ENCODE measurements at regions not wholly inside any gene's neighbourhood (a gene's known extent, or its start where the extent isn't known, plus 50 kb on each side); places are given as distances from the start of the nearest gene placed in this dataset.

GRCh38 chr10:131735577-131735976 lies 165.2 kb upstream of the PPP2R2D start:
- Histone ChIP-seq H2BK120ac (ENCODE audit: low read depth, low read length, poor library complexity, severe bottlenecking) (no peak overlapping the region), H2BK15ac (ENCODE audit: low read depth, low read length) (no peak overlapping the region), H3K27me3 (ENCODE audit: insufficient read depth, low read length) (no peaks in the 10 kb centered on the region), H3K4ac (ENCODE audit: low read depth, low read length) (no peak overlapping the region), H2AFZ (ENCODE audit: low read length) (no peak overlapping the region), H3K4me2 (ENCODE audit: insufficient read depth, insufficient read length, low read length) (no peak overlapping the region), H3K9me3 (ENCODE audit: control insufficient read depth, low read depth, low read length) (peaks cover 5% of the 10 kb centered on the region), H2BK20ac (ENCODE audit: low read depth, low read length, poor library complexity, severe bottlenecking) (no peak overlapping the region), H4K5ac (ENCODE audit: insufficient read length, low read depth, low read length) (no peak overlapping the region), H3K4me1 (ENCODE audit: insufficient read depth, low read length) (no peaks in the 10 kb centered on the region), H3K23me2 (ENCODE audit: insufficient read length, low read depth, low read length, poor library complexity, severe bottlenecking) (no peaks in the 10 kb centered on the region), H3K56ac (ENCODE audit: insufficient read length, low read depth, low read length) (no peak overlapping the region), H3K9ac (ENCODE audit: extremely low read depth, insufficient read length, low read length) (no peak overlapping the region), H3K23ac (ENCODE audit: insufficient read length, low read depth, low read length) (no peak overlapping the region), H3K27ac (ENCODE audit: insufficient read length, low read depth, low read length) (no peak overlapping the region), H2BK12ac (ENCODE audit: insufficient read length, low read depth, low read length) (no peak overlapping the region), H3K14ac (ENCODE audit: insufficient read depth, low read length) (no peak overlapping the region), H4K8ac (replicated peaks; ENCODE audit: insufficient read length, low read depth, low read length) (no peak overlapping the region), H2BK5ac (ENCODE audit: insufficient read length, low read length) (no peak overlapping the region), H3T11ph (ENCODE audit: low read length) (no peak overlapping the region), H3K18ac (ENCODE audit: insufficient read length, low read depth, low read length) (no peak overlapping the region), H3K79me2 (ENCODE audit: insufficient read depth, low read length) (no peaks in the 10 kb centered on the region), H3K79me1 (ENCODE audit: insufficient read depth, low read depth, low read length, poor library complexity, severe bottlenecking) (no peaks in the 10 kb centered on the region), H4K91ac (ENCODE audit: insufficient read length, low read depth, low read length) (no peak overlapping the region), H2AK5ac (ENCODE audit: insufficient read length, low read length) (no peak overlapping the region), H4K20me1 (ENCODE audit: control insufficient read depth, insufficient read depth, insufficient read length) (peaks cover 3% of the 10 kb centered on the region)
- TF ChIP-seq CTCF (conservative IDR thresholded peaks at IDR 0.05): no peak
- no peak overlapping the region for H3K4me3 Mint-ChIP-seq
- WGBS (ENCODE audit: extremely low coverage, insufficient read length, low lambda C conversion rate): no CpG with 5 or more reads among the region's 10 CpGs
- peaks cover 7 to 13% of the 10 kb centered on the region in 2 experiments for H3K9me3 Mint-ChIP-seq
- DNase-seq: no peak
- peaks cover 4 to 6% (median 5%) of the 10 kb centered on the region in 3 experiments; a peak in 5 of 7 replicates for H3K36me3 Mint-ChIP-seq (ENCODE audit: insufficient read depth in 1 of 3, low read depth in 3 of 3)
- H3K4me1 Mint-ChIP-seq: peaks cover 0 to 5% of the 10 kb centered on the region in 2 experiments; a peak in 1 of 4 replicates
- no peak overlapping the region for H3K27ac Mint-ChIP-seq
- peaks cover 4% of the 10 kb centered on the region; the same call in 1 of the 2 replicates for H3K27me3 Mint-ChIP-seq (ENCODE audit: low read depth)
